Thoracic aorta (tissue), 2 donors: ENCODE measurements at regions not wholly inside any gene's neighbourhood (a gene's known extent, or its start where the extent isn't known, plus 50 kb on each side); places are given as distances from the start of the nearest gene placed in this dataset.

Experiments
- ATAC-seq: fragments of 150-250 bp; one replicate; pipeline ENCODE4 v1.8.0; 2017; ENCODE audit warnings: low read depth; ENCODE audit not compliant: insufficient number of reproducible peaks, low FRiP score
- DNase-seq: peaks from one replicate; pipeline ENCODE4 v3.0.0-alpha.2; 2020; ENCODE audit warnings: low spot score
- H3K27ac ChIP-seq, 2 donors: fragments of 200-600 bp; sonication (generic); 1 replicate in 1 of 2; 2 replicates in 1 of 2; pipeline ENCODE4 v1.5.1; 2016; ENCODE audit warnings: mild to moderate bottlenecking in 2 of 2, moderate library complexity in 2 of 2
- H3K27me3 ChIP-seq: fragments of 200-600 bp; sonication (generic); replicated peaks from 2 replicates; pipeline ENCODE4 v1.6.0; 2016; ENCODE audit warnings: mild to moderate bottlenecking; ENCODE audit not compliant: insufficient read depth
- H3K36me3 ChIP-seq: fragments of 200-600 bp; sonication (generic); one replicate; pipeline ENCODE4 v1.5.1; 2016
- H3K4me1 ChIP-seq, 2 donors: fragments of 200-600 bp; sonication (generic); 1 replicate in 1 of 2; 2 replicates in 1 of 2; pipeline versions ENCODE4 v1.5.1 to v1.6.0; 2016; ENCODE audit warnings: low read depth in 2 of 2, mild to moderate bottlenecking in 1 of 2; ENCODE audit not compliant: control insufficient read depth in 1 of 2
- H3K4me3 ChIP-seq: fragments of 200-600 bp; sonication (generic); 2 replicates; pipeline ENCODE4 v1.5.1; 2016; ENCODE audit warnings: mild to moderate bottlenecking
- H3K9me3 ChIP-seq: fragments of 200-600 bp; sonication (generic); 2 replicates; pipeline ENCODE4 v1.5.1; 2016
- TF ChIP-seq, protein P1 (sequence below): fragments of 200-600 bp; sonication (generic); IDR thresholded peaks from one replicate; pipeline ENCODE4 v1.5.1; 2019; ENCODE audit warnings: antibody characterized with exemption

GRCh38 chr18:74005320-74006109 is 142.1 kb downstream of the FBXO15 start:
- H3K4me3 ChIP-seq: no peak overlapping the region
- TF ChIP-seq, protein P1, sequence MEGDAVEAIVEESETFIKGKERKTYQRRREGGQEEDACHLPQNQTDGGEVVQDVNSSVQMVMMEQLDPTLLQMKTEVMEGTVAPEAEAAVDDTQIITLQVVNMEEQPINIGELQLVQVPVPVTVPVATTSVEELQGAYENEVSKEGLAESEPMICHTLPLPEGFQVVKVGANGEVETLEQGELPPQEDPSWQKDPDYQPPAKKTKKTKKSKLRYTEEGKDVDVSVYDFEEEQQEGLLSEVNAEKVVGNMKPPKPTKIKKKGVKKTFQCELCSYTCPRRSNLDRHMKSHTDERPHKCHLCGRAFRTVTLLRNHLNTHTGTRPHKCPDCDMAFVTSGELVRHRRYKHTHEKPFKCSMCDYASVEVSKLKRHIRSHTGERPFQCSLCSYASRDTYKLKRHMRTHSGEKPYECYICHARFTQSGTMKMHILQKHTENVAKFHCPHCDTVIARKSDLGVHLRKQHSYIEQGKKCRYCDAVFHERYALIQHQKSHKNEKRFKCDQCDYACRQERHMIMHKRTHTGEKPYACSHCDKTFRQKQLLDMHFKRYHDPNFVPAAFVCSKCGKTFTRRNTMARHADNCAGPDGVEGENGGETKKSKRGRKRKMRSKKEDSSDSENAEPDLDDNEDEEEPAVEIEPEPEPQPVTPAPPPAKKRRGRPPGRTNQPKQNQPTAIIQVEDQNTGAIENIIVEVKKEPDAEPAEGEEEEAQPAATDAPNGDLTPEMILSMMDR: no peak
- H3K36me3 ChIP-seq: no peaks in the 10 kb centered on the region
- ATAC-seq: no peak
- H3K27me3 ChIP-seq: no peaks in the 10 kb centered on the region
- no peaks in the 10 kb centered on the region for H3K4me1 ChIP-seq
- DNase-seq: no peak
- H3K27ac ChIP-seq: no peak overlapping the region
- H3K9me3 ChIP-seq: no peaks in the 10 kb centered on the region

DNA sequence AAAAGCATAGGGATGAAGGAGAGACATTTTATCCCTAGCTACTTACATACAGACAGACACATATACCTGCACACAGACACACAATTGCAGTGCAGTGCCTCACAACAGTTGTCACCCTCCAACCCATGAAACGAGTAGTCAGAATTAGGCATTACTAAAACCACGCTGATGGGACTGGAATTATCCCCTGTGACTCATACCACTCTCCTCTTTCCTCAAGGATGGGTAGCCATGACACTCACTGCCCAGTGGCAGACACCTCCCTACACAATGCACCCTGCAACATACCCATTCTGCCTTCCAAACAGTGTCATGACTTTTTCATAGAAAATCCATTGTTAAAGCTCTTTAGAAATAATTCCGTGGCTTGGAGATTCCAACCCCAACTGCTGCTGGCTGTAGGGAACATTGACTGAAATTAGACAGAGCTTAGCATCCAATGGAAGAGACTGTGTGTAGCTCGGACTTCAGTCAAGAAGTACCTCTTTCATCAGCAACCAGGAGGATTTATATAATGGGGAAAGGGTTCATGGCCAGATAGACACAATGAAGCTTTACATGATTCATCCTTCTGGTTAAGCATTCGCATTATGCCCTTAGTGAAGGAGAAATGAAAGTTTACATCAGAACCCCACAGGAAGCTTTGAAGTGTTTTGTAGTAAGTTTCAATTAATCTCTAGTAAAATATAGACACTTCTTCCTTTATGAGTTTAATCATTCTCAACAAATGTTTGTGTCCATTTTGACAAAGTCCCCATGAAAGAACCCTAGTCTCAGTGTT is 155.2 kb downstream of the FBXO15 start:
- Histone ChIP-seq H3K27ac (no peak overlapping the region), H3K9me3 (no peaks in the 10 kb centered on the region), H3K4me1 (no peaks in the 10 kb centered on the region), H3K4me3 (no peak overlapping the region), H3K27me3 (no peaks in the 10 kb centered on the region), H3K36me3 (no peaks in the 10 kb centered on the region)
- ATAC-seq (no peak), DNase-seq (no peak)
- TF ChIP-seq, protein P1: no peak

- Histone ChIP-seq H3K4me1 (no peaks in the 10 kb centered on the region), H3K27ac (no peak overlapping the region), H3K27me3 (no peaks in the 10 kb centered on the region), H3K9me3 (no peaks in the 10 kb centered on the region), H3K4me3 (no peak overlapping the region), H3K36me3 (no peaks in the 10 kb centered on the region)
- ATAC-seq: no peak
- TF ChIP-seq, protein P1: no peak
- no peak for DNase-seq
Measured at GRCh38 chr18:73991570-73991969, 156.1 kb downstream of the FBXO15 start.

- Histone ChIP-seq H3K4me3 (no peak overlapping the region), H3K9me3 (no peaks in the 10 kb centered on the region), H3K27me3 (no peaks in the 10 kb centered on the region), H3K36me3 (no peaks in the 10 kb centered on the region), H3K27ac (no peak overlapping the region), H3K4me1 (no peaks in the 10 kb centered on the region)
- TF ChIP-seq, protein P1: no peak
- no peak for ATAC-seq
- no peak for DNase-seq
Measured at GRCh38 chr18:73990258-73990657, 157.4 kb downstream of the FBXO15 start.

DNA sequence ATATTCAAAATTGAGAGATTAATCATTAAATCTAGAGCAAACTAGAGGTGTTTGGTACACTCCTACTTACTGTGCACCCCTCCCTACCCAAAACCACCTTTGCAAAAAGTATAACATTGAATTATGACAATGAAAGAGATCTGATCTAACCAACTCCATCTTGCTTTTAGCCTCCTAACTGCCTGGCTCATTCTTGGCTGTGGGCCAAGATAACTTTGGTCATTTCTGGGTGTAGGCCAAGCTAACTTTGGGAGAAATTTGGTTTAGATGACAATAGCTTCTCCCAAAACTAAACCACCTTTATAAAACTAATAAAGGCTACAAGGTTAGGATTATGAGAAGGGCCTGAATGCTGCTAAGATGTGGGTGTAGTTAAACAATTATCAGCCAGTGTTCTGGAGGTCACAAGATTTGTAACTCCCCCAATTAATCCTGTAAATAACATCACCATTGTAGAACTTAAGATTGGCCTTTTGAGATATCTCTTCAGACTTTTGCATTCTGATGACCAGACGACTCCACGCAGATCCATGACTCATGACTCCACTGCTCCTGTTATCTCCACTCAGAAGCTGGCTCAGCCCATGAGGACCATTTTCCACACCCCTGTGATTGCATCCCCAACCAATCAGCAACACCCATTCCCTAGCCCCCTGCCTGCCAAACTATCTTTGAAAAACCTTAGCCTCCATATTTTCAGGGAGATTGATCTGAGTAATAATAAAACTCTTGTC is 160.2 kb downstream of the FBXO15 start:
- Histone ChIP-seq H3K27ac (no peak overlapping the region), H3K9me3 (no peaks in the 10 kb centered on the region), H3K4me1 (no peaks in the 10 kb centered on the region), H3K4me3 (no peak overlapping the region), H3K27me3 (no peaks in the 10 kb centered on the region), H3K36me3 (no peaks in the 10 kb centered on the region)
- DNase-seq (no peak), ATAC-seq (no peak)
- TF ChIP-seq, protein P1: no peak
